Loucy (cell line): ENCODE measurements at regions not wholly inside any gene's neighbourhood (a gene's known extent, or its start where the extent isn't known, plus 50 kb on each side); places are given as distances from the start of the nearest gene placed in this dataset.

ENCODE experiments used
- H2AFZ ChIP-seq: fragments of 200-600 bp; sonication (generic); 2 replicates; pipeline ENCODE4 v1.6.0; 2016; ENCODE audit warnings: antibody characterized with exemption, mild to moderate bottlenecking, low read length, moderate library complexity
- H3F3A ChIP-seq: fragments of 200-600 bp; 2 replicates; pipeline ENCODE4 v1.6.0; 2016; ENCODE audit warnings: antibody characterized with exemption, low read depth, mild to moderate bottlenecking
- H3K27me3 ChIP-seq: fragments of 200-600 bp; sonication (generic); 2 replicates; pipeline ENCODE4 v1.6.1; 2014; ENCODE audit warnings: low read length, mild to moderate bottlenecking; ENCODE audit not compliant: insufficient read depth, poor library complexity, severe bottlenecking
- H3K36me3 ChIP-seq: fragments of 200-600 bp; sonication (generic); 2 replicates; pipeline ENCODE4 v1.6.1; 2016; ENCODE audit warnings: low read length; ENCODE audit not compliant: insufficient read depth
- H3K4me1 ChIP-seq: fragments of 200-600 bp; sonication (generic); 2 replicates; pipeline ENCODE4 v1.5.1; 2014; ENCODE audit warnings: low read length, mild to moderate bottlenecking; ENCODE audit not compliant: insufficient read depth, poor library complexity, severe bottlenecking
- H3K4me2 ChIP-seq: fragments of 200-600 bp; sonication (generic); 2 replicates; pipeline ENCODE4 v1.6.0; 2014; ENCODE audit warnings: antibody characterized with exemption, low read length, low read depth, mild to moderate bottlenecking; ENCODE audit not compliant: poor library complexity, severe bottlenecking
- H3K4me3 ChIP-seq: fragments of 200-600 bp; sonication (generic); 2 replicates; pipeline ENCODE4 v1.5.1; 2014; ENCODE audit warnings: low read length, mild to moderate bottlenecking, mixed read lengths; ENCODE audit not compliant: poor library complexity, severe bottlenecking
- H3K79me2 ChIP-seq: fragments of 200-600 bp; sonication (generic); 2 replicates; pipeline ENCODE4 v1.6.1; 2014; ENCODE audit warnings: low read length; ENCODE audit not compliant: insufficient read depth
- H3K9ac ChIP-seq: fragments of 200-600 bp; sonication (generic); 2 replicates; pipeline ENCODE4 v1.6.0; 2014; ENCODE audit warnings: mild to moderate bottlenecking, low read depth, low read length, moderate library complexity; ENCODE audit not compliant: poor library complexity, severe bottlenecking
- H3K9me2 ChIP-seq: fragments of 200-600 bp; sonication (generic); replicated peaks from 2 replicates; pipeline ENCODE4 v1.6.1; 2016; ENCODE audit warnings: low read depth, low read length, mixed read lengths
- H3K9me3 ChIP-seq: fragments of 200-600 bp; sonication (generic); 2 replicates; pipeline ENCODE4 v1.6.1; 2014; ENCODE audit warnings: mild to moderate bottlenecking, antibody characterized with exemption, low read length, low read depth; ENCODE audit not compliant: insufficient read depth
- H4K20me1 ChIP-seq: fragments of 200-600 bp; sonication (generic); 2 replicates; pipeline ENCODE4 v1.6.0; 2014; ENCODE audit warnings: antibody characterized with exemption, low read length, mild to moderate bottlenecking; ENCODE audit not compliant: insufficient read depth, poor library complexity, severe bottlenecking
- EZH2phosphoT487 ChIP-seq: fragments of 200-600 bp; IDR thresholded peaks from 2 replicates; pipeline ENCODE4 v1.6.1; 2018; ENCODE audit warnings: antibody characterized with exemption, mild to moderate bottlenecking, moderate library complexity, borderline replicate concordance
- TF ChIP-seq, protein P1 (sequence below): fragments of 200-600 bp; sonication (generic); conservative IDR thresholded peaks from 2 replicates; pipeline ENCODE4 v1.5.1; 2014; ENCODE audit warnings: mild to moderate bottlenecking, antibody characterized with exemption, low read length

- TF ChIP-seq EZH2phosphoT487, result no peak
- TF ChIP-seq, protein P1, sequence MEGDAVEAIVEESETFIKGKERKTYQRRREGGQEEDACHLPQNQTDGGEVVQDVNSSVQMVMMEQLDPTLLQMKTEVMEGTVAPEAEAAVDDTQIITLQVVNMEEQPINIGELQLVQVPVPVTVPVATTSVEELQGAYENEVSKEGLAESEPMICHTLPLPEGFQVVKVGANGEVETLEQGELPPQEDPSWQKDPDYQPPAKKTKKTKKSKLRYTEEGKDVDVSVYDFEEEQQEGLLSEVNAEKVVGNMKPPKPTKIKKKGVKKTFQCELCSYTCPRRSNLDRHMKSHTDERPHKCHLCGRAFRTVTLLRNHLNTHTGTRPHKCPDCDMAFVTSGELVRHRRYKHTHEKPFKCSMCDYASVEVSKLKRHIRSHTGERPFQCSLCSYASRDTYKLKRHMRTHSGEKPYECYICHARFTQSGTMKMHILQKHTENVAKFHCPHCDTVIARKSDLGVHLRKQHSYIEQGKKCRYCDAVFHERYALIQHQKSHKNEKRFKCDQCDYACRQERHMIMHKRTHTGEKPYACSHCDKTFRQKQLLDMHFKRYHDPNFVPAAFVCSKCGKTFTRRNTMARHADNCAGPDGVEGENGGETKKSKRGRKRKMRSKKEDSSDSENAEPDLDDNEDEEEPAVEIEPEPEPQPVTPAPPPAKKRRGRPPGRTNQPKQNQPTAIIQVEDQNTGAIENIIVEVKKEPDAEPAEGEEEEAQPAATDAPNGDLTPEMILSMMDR, result no peak
- peaks cover 9% of the 10 kb centered on the region; the same call in 1 of the 2 replicates for H3F3A ChIP-seq
- H3K4me1 ChIP-seq, result peaks cover 10% of the 10 kb centered on the region
- no peak overlapping the region for H2AFZ ChIP-seq
- H4K20me1 ChIP-seq, result peaks cover 6% of the 10 kb centered on the region
- no peaks in the 10 kb centered on the region for H3K36me3 ChIP-seq
- H3K4me3 ChIP-seq, result no peak overlapping the region
- H3K9me2 ChIP-seq, result no peaks in the 10 kb centered on the region
- no peaks in the 10 kb centered on the region for H3K27me3 ChIP-seq
- H3K4me2 ChIP-seq, result no peak overlapping the region
- no peak overlapping the region for H3K9ac ChIP-seq
- no peaks in the 10 kb centered on the region for H3K9me3 ChIP-seq
- H3K79me2 ChIP-seq, result peaks cover 10% of the 10 kb centered on the region
Measured at GRCh38 chr7:25852939-25853271, 299.1 kb upstream of the NFE2L3 start.

- no peak overlapping the region for H3K4me2 ChIP-seq
- no peaks in the 10 kb centered on the region for H3K27me3 ChIP-seq
Measured at GRCh38 chr7:25853314-25853713, 298.7 kb upstream of the NFE2L3 start.

GRCh38 chr7:25854059-25854458 is 297.9 kb upstream of the NFE2L3 start:
- H3K4me2 ChIP-seq, result peak overlapping the region; percentile 87
- no peaks in the 10 kb centered on the region for H3K27me3 ChIP-seq

More at GRCh38 chr7:25853314-25853713, 298.7 kb upstream of the NFE2L3 start:
- H3K9me3 ChIP-seq, result no peaks in the 10 kb centered on the region
- TF ChIP-seq, protein P1, result no peak
- TF ChIP-seq EZH2phosphoT487, result no peak
- H3K9ac ChIP-seq, result no peak overlapping the region
- peaks cover 6% of the 10 kb centered on the region for H4K20me1 ChIP-seq
- peak overlapping the region; percentile 19; the same call in 1 of the 2 replicates for H2AFZ ChIP-seq
- peaks cover 9% of the 10 kb centered on the region; the same call in 1 of the 2 replicates for H3F3A ChIP-seq
- H3K36me3 ChIP-seq, result no peaks in the 10 kb centered on the region
- peaks cover 13% of the 10 kb centered on the region for H3K4me1 ChIP-seq
- H3K4me3 ChIP-seq, result no peak overlapping the region
- H3K79me2 ChIP-seq, result peaks cover 10% of the 10 kb centered on the region
- no peaks in the 10 kb centered on the region for H3K9me2 ChIP-seq

More at GRCh38 chr7:25854059-25854458, 297.9 kb upstream of the NFE2L3 start:
- no peak overlapping the region for H3K9ac ChIP-seq
- no peak for TF ChIP-seq EZH2phosphoT487
- TF ChIP-seq, protein P1, result no peak
- no peaks in the 10 kb centered on the region for H3K9me2 ChIP-seq
- H3F3A ChIP-seq, result peaks cover 9% of the 10 kb centered on the region; the same call in 1 of the 2 replicates
- H2AFZ ChIP-seq, result peak overlapping the region; percentile 19
- no peaks in the 10 kb centered on the region for H3K36me3 ChIP-seq
- no peaks in the 10 kb centered on the region for H3K9me3 ChIP-seq
- H3K4me3 ChIP-seq, result peak overlapping the region; percentile 69
- H3K79me2 ChIP-seq, result peaks cover 10% of the 10 kb centered on the region
- H3K4me1 ChIP-seq, result peaks cover 13% of the 10 kb centered on the region
- H4K20me1 ChIP-seq, result peaks cover 6% of the 10 kb centered on the region
